HUES6 (cell line): ENCODE measurements at regions not wholly inside any gene's neighbourhood (a gene's known extent, or its start where the extent isn't known, plus 50 kb on each side); places are given as distances from the start of the nearest gene placed in this dataset.
"Not testable (repeated sequence)": the region's sequence is repeated elsewhere in the genome, so short reads cannot be mapped to it uniquely, and the experiment has no call there.

ENCODE experiments used
- H3K27ac ChIP-seq: 2 replicates; pipeline ENCODE4 v1.7.0; 2013; ENCODE audit warnings: low read depth, mild to moderate bottlenecking, low read length, inconsistent platforms
- H3K27me3 ChIP-seq: 2 replicates; pipeline ENCODE4 v1.6.1; 2013; ENCODE audit warnings: low read length; ENCODE audit not compliant: control insufficient read depth, insufficient read depth
- H3K36me3 ChIP-seq: 2 replicates; pipeline ENCODE4 v1.6.1; 2013; ENCODE audit warnings: low read length; ENCODE audit not compliant: control insufficient read depth, insufficient read depth
- H3K4me1 ChIP-seq: 2 replicates; pipeline ENCODE4 v1.6.1; 2013; ENCODE audit warnings: low read length; ENCODE audit not compliant: control insufficient read depth, insufficient read depth
- H3K4me3 ChIP-seq: 2 replicates; pipeline ENCODE4 v1.5.1; 2013; ENCODE audit warnings: low read depth, low read length
- H3K9ac ChIP-seq: one replicate; pipeline ENCODE4 v1.6.1; 2013; ENCODE audit warnings: mild to moderate bottlenecking, low read length
- H3K9me3 ChIP-seq: 2 replicates; pipeline ENCODE4 v1.6.1; 2013; ENCODE audit warnings: low read depth, low read length; ENCODE audit not compliant: control insufficient read depth, insufficient read depth

DNA sequence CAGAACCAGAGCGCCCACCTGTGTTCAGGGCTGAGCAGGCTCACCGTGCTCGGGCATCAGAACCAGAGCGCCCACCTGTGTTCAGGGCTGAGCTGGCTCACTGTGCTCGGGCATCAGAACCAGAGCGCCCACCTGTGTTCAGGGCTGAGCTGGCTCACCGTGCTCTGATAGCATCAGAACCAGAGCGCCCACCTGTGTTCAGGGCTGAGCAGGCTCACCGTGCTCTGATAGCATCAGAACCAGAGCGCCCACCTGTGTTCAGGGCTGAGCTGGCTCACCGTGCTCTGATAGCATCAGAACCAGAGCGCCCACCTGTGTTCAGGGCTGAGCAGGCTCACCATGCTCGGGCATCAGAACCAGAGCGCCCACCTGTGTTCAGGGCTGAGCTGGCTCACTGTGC, 525.2 kb upstream of the B3GAT1 start:
- not testable (repeated sequence) for H3K36me3 ChIP-seq, H3K27ac ChIP-seq, H3K4me3 ChIP-seq, H3K27me3 ChIP-seq, H3K9ac ChIP-seq, H3K9me3 ChIP-seq
- H3K4me1 ChIP-seq = peaks cover 28% of the 10 kb centered on the region

DNA sequence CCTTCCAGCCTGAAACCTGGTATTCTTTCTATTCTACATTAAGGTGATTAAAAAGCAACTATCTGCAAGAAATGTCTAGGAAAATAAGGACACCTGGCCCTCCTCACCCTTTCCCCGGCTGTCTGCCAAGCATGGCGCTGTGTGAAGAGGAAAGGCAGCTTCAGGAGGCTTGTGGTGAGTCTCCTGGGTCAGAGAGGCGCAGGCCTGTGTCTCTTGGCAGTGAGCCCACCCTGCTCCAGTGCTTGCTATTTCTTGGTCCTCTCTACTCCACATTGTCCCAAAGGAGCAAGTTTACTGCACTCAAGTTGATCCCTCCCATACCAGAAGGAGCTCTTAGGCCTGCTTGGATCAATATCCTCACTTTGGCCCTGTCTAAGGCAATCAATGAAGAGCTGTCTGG, 520.7 kb upstream of the B3GAT1 start:
- H3K9me3 ChIP-seq = no peaks in the 10 kb centered on the region
- H3K27ac ChIP-seq = no peak overlapping the region
- no peaks in the 10 kb centered on the region for H3K36me3 ChIP-seq
- no peak overlapping the region for H3K9ac ChIP-seq
- no peaks in the 10 kb centered on the region for H3K27me3 ChIP-seq
- no peaks in the 10 kb centered on the region for H3K4me1 ChIP-seq
- H3K4me3 ChIP-seq = no peak overlapping the region

GRCh38 chr11:134925432-134925831, 513.4 kb upstream of the B3GAT1 start:
- Histone ChIP-seq H3K9ac (no peak overlapping the region), H3K4me1 (no peaks in the 10 kb centered on the region), H3K4me3 (no peak overlapping the region), H3K9me3 (no peaks in the 10 kb centered on the region), H3K27me3 (no peaks in the 10 kb centered on the region; the same call in 1 of the 2 replicates), H3K36me3 (no peaks in the 10 kb centered on the region), H3K27ac (no peak overlapping the region)

DNA sequence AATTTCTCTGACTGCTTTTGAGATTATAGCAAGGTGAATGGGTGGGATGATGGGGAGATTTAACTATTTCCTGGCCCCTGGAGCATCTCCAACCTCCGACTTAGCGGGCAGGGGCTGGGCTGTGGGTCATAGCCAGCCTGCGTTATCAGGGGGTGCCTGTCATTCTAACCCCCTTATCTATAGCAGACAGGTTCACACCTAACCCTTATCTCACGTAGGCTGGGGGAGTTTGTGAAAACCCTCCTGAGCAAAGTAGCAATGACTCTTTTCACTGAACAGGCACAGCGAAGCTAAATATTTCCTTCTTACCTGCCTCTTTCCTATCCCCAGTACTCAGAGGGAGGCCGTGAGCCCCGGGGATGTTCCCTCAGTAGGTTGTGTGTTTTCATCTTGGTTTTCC, 511.4 kb upstream of the B3GAT1 start:
- H3K9me3 ChIP-seq = no peaks in the 10 kb centered on the region
- no peaks in the 10 kb centered on the region for H3K36me3 ChIP-seq
- H3K4me1 ChIP-seq = no peaks in the 10 kb centered on the region
- H3K9ac ChIP-seq = no peak overlapping the region
- no peaks in the 10 kb centered on the region; the same call in 1 of the 2 replicates for H3K27me3 ChIP-seq
- no peak overlapping the region for H3K4me3 ChIP-seq
- H3K27ac ChIP-seq = no peak overlapping the region

GRCh38 chr11:134921938-134922337, 509.9 kb upstream of the B3GAT1 start:
- H3K27ac ChIP-seq = no peak overlapping the region
- no peaks in the 10 kb centered on the region for H3K4me1 ChIP-seq
- no peak overlapping the region for H3K4me3 ChIP-seq
- no peaks in the 10 kb centered on the region for H3K9me3 ChIP-seq
- no peak overlapping the region for H3K9ac ChIP-seq
- H3K27me3 ChIP-seq = no peaks in the 10 kb centered on the region; the same call in 1 of the 2 replicates
- no peaks in the 10 kb centered on the region for H3K36me3 ChIP-seq

GRCh38 chr11:134920851-134921608, 509.0 kb upstream of the B3GAT1 start:
- H3K9ac ChIP-seq = no peak overlapping the region
- no peak overlapping the region for H3K27ac ChIP-seq

GRCh38 chr11:134916421-134917213, 504.6 kb upstream of the B3GAT1 start:
- no peak overlapping the region for H3K9ac ChIP-seq
- no peak overlapping the region for H3K27ac ChIP-seq
- no peaks in the 10 kb centered on the region for H3K9me3 ChIP-seq
- H3K36me3 ChIP-seq = no peaks in the 10 kb centered on the region
- H3K27me3 ChIP-seq = no peaks in the 10 kb centered on the region; the same call in 1 of the 2 replicates
- H3K4me1 ChIP-seq = no peaks in the 10 kb centered on the region
- no peak overlapping the region for H3K4me3 ChIP-seq

More at GRCh38 chr11:134920851-134921608, 509.0 kb upstream of the B3GAT1 start:
- no peaks in the 10 kb centered on the region for H3K9me3 ChIP-seq
- H3K4me3 ChIP-seq = no peak overlapping the region
- H3K4me1 ChIP-seq = no peaks in the 10 kb centered on the region
- no peaks in the 10 kb centered on the region for H3K36me3 ChIP-seq
- H3K27me3 ChIP-seq = no peaks in the 10 kb centered on the region; the same call in 1 of the 2 replicates

DNA sequence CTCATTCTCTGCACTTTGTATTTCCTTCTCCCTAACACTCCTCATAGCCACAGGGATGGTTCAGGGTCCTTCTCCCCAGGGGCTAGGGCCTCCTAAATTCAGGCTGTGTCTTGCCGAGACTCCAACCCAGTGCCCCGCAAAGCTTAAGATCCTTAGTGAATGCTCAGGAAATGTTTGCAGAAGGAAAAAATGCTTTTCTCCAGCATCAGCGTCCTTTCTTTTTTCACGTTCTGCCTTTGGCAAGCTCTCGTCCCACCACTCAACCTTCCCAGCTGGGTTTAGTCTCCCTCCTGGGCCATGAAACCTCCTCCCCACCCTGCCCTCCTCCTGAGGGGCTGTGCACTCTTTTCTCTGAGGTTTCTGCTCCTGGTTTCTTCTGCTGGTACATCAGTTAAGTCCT, 503.8 kb upstream of the B3GAT1 start:
- H3K9ac ChIP-seq = no peak overlapping the region

GRCh38 chr11:134915212-134915611, 503.2 kb upstream of the B3GAT1 start:
- Histone ChIP-seq H3K27ac (no peak overlapping the region), H3K9me3 (no peaks in the 10 kb centered on the region), H3K4me1 (no peaks in the 10 kb centered on the region), H3K9ac (no peak overlapping the region), H3K27me3 (no peaks in the 10 kb centered on the region), H3K36me3 (no peaks in the 10 kb centered on the region), H3K4me3 (no peak overlapping the region)

More for the DNA sequence above, 503.8 kb upstream of the B3GAT1 start:
- H3K27ac ChIP-seq = no peak overlapping the region
- no peaks in the 10 kb centered on the region for H3K36me3 ChIP-seq
- H3K27me3 ChIP-seq = no peaks in the 10 kb centered on the region; the same call in 1 of the 2 replicates
- no peaks in the 10 kb centered on the region for H3K9me3 ChIP-seq
- H3K4me1 ChIP-seq = no peaks in the 10 kb centered on the region
- H3K4me3 ChIP-seq = no peak overlapping the region

GRCh38 chr11:134913999-134914590, 502.1 kb upstream of the B3GAT1 start:
- Histone ChIP-seq H3K9me3 (no peaks in the 10 kb centered on the region), H3K9ac (no peak overlapping the region), H3K27me3 (no peaks in the 10 kb centered on the region), H3K27ac (no peak overlapping the region), H3K4me3 (no peak overlapping the region), H3K36me3 (no peaks in the 10 kb centered on the region), H3K4me1 (no peaks in the 10 kb centered on the region)

DNA sequence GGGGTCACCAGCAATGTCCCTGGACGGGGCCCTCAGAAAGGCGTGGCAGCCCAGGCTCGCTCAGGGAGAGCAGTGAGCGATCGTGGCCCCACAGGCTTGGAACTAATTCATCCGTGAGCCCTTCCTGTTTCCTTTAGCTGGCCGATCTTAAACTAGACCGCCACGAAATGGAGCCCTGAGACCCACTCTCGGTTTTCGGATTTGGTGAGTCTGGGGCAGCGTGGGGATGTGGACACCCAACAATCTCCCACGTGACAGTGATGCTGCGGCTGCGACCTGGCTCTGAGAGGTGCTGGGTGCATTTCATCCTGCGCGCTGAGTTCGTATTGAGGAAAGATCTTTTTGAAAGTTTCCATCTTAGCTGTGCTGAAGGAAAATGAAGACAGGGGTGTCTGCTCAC, 501.3 kb upstream of the B3GAT1 start:
- H3K27ac ChIP-seq = no peak overlapping the region
- H3K9ac ChIP-seq = no peak overlapping the region
- H3K9me3 ChIP-seq = no peaks in the 10 kb centered on the region
- no peaks in the 10 kb centered on the region for H3K4me1 ChIP-seq
- no peaks in the 10 kb centered on the region for H3K27me3 ChIP-seq
- no peaks in the 10 kb centered on the region for H3K36me3 ChIP-seq
- no peak overlapping the region for H3K4me3 ChIP-seq
